NT2/D1 (cell line): ENCODE measurements at regions not wholly inside any gene's neighbourhood (a gene's known extent, or its start where the extent isn't known, plus 50 kb on each side); places are given as distances from the start of the nearest gene placed in this dataset.
A peak's percentile ranks its signal among the peaks of the same experiment; 100 is the strongest.
"Not testable (repeated sequence)": the region's sequence is repeated elsewhere in the genome, so short reads cannot be mapped to it uniquely, and the experiment has no call there.

Source experiments
- DNase-seq: peaks from one replicate; pipeline ENCODE4 v3.0.0-alpha.2; 2011; ENCODE audit warnings: low read depth, low spot score
- H3K27me3 ChIP-seq: 2 replicates; pipeline ENCODE4 v1.6.0; 2011; ENCODE audit warnings: mild to moderate bottlenecking; ENCODE audit not compliant: insufficient read length, insufficient read depth
- H3K36me3 ChIP-seq: 2 replicates; pipeline ENCODE4 v1.6.1; 2011; ENCODE audit warnings: mild to moderate bottlenecking, low read length, mixed read lengths; ENCODE audit not compliant: insufficient read depth, insufficient read length
- H3K4me1 ChIP-seq: 2 replicates; pipeline ENCODE4 v1.5.1; 2011; ENCODE audit not compliant: insufficient read depth, insufficient read length
- H3K4me3 ChIP-seq: 2 replicates; pipeline ENCODE4 v1.5.1; 2011; ENCODE audit warnings: low read depth; ENCODE audit not compliant: insufficient read length
- H3K9ac ChIP-seq: 2 replicates; pipeline ENCODE4 v1.6.0; 2011; ENCODE audit warnings: low read depth; ENCODE audit not compliant: insufficient read length
- H3K9me3 ChIP-seq: 2 replicates; pipeline ENCODE4 v1.5.1; 2011; ENCODE audit warnings: mild to moderate bottlenecking, low read length; ENCODE audit not compliant: insufficient read depth
- SUZ12 ChIP-seq: IDR thresholded peaks from 2 replicates; pipeline ENCODE4 v1.6.1; 2011; ENCODE audit not compliant: insufficient read length, insufficient read depth; ENCODE audit errors: extremely low read depth
- YY1 ChIP-seq: IDR thresholded peaks from 2 replicates; pipeline ENCODE4 v1.6.1; 2011; ENCODE audit not compliant: insufficient read length, insufficient read depth
- ZNF274 ChIP-seq: IDR thresholded peaks from 2 replicates; pipeline ENCODE4 v1.6.1; 2011; ENCODE audit warnings: mild to moderate bottlenecking, low read depth, low read length

- Histone ChIP-seq H3K9ac (no peak overlapping the region), H3K4me1 (no peaks in the 10 kb centered on the region), H3K4me3 (no peak overlapping the region), H3K9me3 (no peaks in the 10 kb centered on the region), H3K36me3 (no peaks in the 10 kb centered on the region), H3K27me3 (no peaks in the 10 kb centered on the region)
- TF ChIP-seq ZNF274 (no peak), SUZ12 (no peak), YY1 (no peak)
- DNase-seq, result peak; percentile 15
Measured at GRCh38 chr5:97986069-97986468, 787.4 kb upstream of the RGMB start.

GRCh38 chr5:97991236-97991635, 782.2 kb upstream of the RGMB start:
- TF ChIP-seq YY1, result no peak
- TF ChIP-seq ZNF274, result no peak
- no peak for TF ChIP-seq SUZ12
- H3K27me3 ChIP-seq, result no peaks in the 10 kb centered on the region
- DNase-seq, result no peak
- no peaks in the 10 kb centered on the region for H3K36me3 ChIP-seq
- H3K4me1 ChIP-seq, result no peaks in the 10 kb centered on the region
- no peak overlapping the region for H3K9ac ChIP-seq
- H3K9me3 ChIP-seq, result no peaks in the 10 kb centered on the region
- no peak overlapping the region for H3K4me3 ChIP-seq

DNA sequence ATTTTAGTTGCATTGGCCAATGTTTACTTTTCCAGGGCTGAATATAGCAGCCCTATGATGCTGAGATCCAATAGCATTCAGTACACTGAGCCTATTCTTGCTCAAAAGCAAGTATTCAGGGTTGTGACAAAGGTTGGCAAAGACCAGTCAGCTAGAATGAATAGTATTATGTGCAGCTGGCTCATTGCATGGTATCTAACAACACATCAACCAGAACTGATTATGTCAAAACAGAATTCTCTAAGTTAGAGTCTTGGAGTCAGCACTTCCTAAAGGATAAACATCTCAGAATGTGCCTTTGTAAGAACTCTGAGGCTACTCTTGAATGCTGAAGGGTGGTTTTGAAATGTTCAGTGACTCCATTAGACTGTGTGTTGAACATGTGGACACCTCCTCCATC, 774.5 kb upstream of the RGMB start:
- no peak overlapping the region for H3K9ac ChIP-seq
- no peaks in the 10 kb centered on the region for H3K36me3 ChIP-seq
- no peaks in the 10 kb centered on the region for H3K27me3 ChIP-seq
- H3K4me3 ChIP-seq, result no peak overlapping the region
- no peaks in the 10 kb centered on the region for H3K9me3 ChIP-seq
- no peaks in the 10 kb centered on the region for H3K4me1 ChIP-seq
- TF ChIP-seq SUZ12, result no peak
- TF ChIP-seq ZNF274, result no peak
- no peak for TF ChIP-seq YY1
- no peak for DNase-seq

- no peak for DNase-seq
- no peaks in the 10 kb centered on the region for H3K36me3 ChIP-seq
- H3K4me1 ChIP-seq, result no peaks in the 10 kb centered on the region
- no peaks in the 10 kb centered on the region for H3K27me3 ChIP-seq
- no peaks in the 10 kb centered on the region for H3K9me3 ChIP-seq
- no peak overlapping the region for H3K4me3 ChIP-seq
- no peak overlapping the region for H3K9ac ChIP-seq
- TF ChIP-seq SUZ12 (no peak), YY1 (no peak), ZNF274 (no peak)
Measured at GRCh38 chr5:98004463-98004862, 769.0 kb upstream of the RGMB start.

- H3K36me3 ChIP-seq, result no peaks in the 10 kb centered on the region
- no peaks in the 10 kb centered on the region for H3K27me3 ChIP-seq
- no peak overlapping the region for H3K4me3 ChIP-seq
- no peak for TF ChIP-seq ZNF274
- no peak for TF ChIP-seq YY1
- TF ChIP-seq SUZ12, result no peak
- H3K4me1 ChIP-seq, result no peaks in the 10 kb centered on the region
- no peaks in the 10 kb centered on the region for H3K9me3 ChIP-seq
- DNase-seq, result no peak
- H3K9ac ChIP-seq, result no peak overlapping the region
Measured at GRCh38 chr5:98016771-98017170, 756.7 kb upstream of the RGMB start.

DNA sequence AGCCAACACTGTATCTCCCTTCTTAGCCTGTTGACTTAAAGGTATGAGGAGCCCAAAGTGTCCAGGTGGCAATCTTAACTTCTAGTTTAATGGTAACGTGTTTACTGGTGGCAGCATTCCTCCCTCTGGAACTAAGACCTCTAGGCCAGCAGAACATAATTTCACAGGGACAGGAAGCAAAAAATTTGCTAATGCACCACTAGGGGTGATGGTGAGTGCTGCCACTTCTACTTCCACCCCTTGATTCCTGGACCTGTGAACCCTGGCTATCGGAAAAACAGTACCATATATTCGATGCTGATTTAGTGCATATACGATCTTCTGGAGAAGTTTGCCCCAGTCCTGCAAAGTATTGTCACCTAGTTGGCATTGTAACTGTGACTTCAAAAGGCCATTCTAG, 743.2 kb upstream of the RGMB start:
- H3K4me1 ChIP-seq, H3K27me3 ChIP-seq, H3K4me3 ChIP-seq, H3K36me3 ChIP-seq, H3K9me3 ChIP-seq, H3K9ac ChIP-seq, DNase-seq: not testable (repeated sequence)

GRCh38 chr5:98031036-98031435, 742.4 kb upstream of the RGMB start:
- H3K9me3 ChIP-seq, H3K9ac ChIP-seq, H3K27me3 ChIP-seq, H3K4me1 ChIP-seq, H3K36me3 ChIP-seq, DNase-seq, H3K4me3 ChIP-seq: not testable (repeated sequence)

GRCh38 chr5:98031496-98031895, 742.0 kb upstream of the RGMB start:
- no peaks in the 10 kb centered on the region for H3K27me3 ChIP-seq
- H3K9ac ChIP-seq, result no peak overlapping the region
- no peak for DNase-seq
- H3K4me1 ChIP-seq, result no peaks in the 10 kb centered on the region
- no peaks in the 10 kb centered on the region for H3K9me3 ChIP-seq
- TF ChIP-seq ZNF274, result no peak
- TF ChIP-seq SUZ12, result no peak
- TF ChIP-seq YY1, result no peak
- H3K4me3 ChIP-seq, result no peak overlapping the region
- no peaks in the 10 kb centered on the region for H3K36me3 ChIP-seq

GRCh38 chr5:98031926-98032325, 741.5 kb upstream of the RGMB start:
- Histone ChIP-seq H3K9me3 (no peaks in the 10 kb centered on the region), H3K36me3 (no peaks in the 10 kb centered on the region), H3K4me1 (no peaks in the 10 kb centered on the region), H3K27me3 (no peaks in the 10 kb centered on the region), H3K4me3 (no peak overlapping the region), H3K9ac (no peak overlapping the region)
- TF ChIP-seq ZNF274 (no peak), SUZ12 (no peak), YY1 (no peak)
- no peak for DNase-seq
